Activated T-helper 1 cell treated with Interleukin-2 at 50 U/mL for 16 hours (primary cell): ENCODE measurements at regions not wholly inside any gene's neighbourhood (a gene's known extent, or its start where the extent isn't known, plus 50 kb on each side); places are given as distances from the start of the nearest gene placed in this dataset.

ENCODE experiments used
- DNase-seq: peaks from one replicate; pipeline ENCODE4 v3.0.0-alpha.2; 2020; ENCODE audit warnings: low read depth

DNA sequence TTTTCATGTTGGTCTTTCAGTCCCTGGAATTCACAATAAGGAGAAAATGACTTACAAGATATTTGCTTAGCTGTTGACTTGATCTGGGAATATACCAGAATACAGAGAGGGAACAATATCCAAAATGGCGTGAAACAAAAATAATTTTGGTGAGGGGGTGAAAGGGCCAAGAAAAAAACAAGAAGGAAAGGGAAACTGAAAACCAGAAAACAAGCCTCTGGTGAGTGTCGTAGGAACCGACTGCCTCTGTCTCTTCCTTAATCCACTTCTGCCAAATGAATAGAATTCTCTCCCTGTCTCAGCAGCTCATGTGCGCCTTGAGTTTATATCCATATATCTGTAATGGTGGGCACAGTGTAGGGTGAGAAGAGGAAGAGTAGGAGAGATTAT is 367.6 kb downstream of the ETS1 start:
- no peak for DNase-seq

DNA sequence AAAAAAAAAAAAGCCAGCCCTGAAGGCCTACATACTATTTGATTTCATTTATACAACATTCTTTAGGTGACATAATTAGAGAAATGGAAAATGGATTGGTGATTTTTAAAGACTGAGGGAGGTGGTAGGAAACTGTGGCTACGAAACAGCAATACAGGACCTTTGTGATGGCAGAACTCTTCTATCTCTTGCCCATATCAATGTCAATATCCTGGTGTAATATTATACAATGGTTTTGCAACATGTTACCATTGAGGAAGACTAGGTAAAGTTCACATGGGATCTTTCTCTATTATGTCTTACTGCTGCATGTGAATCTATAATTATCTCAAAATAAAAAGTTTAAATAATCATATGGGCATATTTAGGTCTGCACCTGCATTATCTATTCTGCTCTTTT is 371.2 kb downstream of the ETS1 start:
- DNase-seq: no peak

DNA sequence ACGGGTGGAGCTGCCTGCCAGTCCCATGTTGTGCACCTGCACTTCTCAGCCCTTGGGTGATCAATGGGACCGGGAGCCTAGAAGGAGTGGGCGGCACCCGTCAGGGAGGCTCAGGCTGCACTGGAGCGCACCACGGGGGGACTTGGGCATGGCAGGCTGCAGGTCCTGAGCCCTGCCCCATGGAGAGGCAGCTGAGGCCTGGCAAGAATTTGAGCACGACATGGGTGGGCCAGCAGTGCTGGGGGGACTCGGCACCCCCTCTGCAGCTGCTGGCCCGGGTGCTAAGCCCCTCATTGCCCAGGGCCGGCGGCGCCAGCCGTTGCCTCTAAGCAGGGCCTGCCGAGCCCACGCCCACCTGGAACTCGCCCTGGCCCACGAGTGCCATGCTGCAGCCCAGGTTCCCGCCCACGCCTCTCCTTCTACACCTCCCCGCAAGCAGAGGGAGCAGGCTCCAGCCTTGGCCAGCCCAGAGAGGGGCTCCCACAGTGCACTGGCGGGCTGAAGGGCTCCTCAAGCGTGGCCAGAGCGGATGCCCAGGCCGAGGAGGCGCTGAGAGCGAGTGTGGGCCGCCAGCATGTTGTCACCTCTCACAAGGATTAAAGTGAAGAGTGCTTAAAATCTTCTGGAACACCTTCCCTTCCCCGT is 372.0 kb downstream of the ETS1 start:
- no peak for DNase-seq

DNA sequence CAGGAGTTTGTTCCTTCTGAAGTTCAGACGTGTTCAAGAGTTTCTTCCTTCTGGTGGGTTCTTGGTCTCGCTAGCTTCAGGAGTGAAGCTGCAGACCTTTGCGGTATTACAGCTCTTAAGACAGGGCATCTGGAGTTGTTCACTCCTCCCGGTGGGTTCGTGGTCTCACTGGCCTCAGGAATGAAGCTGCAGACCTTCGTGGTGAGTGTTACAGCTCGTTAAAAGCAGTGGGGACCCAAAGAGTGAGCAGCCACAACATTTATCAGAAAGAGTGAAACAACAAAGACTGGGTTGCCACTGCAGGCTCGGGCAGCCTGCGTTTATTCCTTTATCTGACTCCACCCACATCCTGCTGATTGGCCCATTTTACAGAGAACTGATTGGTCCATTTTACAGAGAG is 373.1 kb downstream of the ETS1 start:
- DNase-seq: no peak

DNA sequence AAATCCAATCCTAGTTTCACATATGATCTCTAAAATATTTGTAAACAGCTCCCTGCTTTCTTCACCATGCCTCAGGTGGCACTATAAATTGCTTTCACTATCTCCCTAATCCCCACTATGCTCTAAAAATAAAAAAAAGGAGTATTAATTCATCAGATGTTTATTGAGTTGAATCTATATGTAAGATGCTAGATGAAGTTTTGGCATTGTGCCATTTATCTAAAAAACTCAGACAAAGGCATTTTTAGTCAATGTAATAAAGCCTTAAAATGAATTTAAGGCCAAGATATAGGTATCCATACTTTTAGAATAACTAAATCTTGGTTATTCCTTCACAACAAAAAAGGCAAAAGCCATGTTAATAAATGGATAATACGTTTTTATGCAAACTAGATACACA is 373.9 kb downstream of the ETS1 start:
- DNase-seq: no peak

DNA sequence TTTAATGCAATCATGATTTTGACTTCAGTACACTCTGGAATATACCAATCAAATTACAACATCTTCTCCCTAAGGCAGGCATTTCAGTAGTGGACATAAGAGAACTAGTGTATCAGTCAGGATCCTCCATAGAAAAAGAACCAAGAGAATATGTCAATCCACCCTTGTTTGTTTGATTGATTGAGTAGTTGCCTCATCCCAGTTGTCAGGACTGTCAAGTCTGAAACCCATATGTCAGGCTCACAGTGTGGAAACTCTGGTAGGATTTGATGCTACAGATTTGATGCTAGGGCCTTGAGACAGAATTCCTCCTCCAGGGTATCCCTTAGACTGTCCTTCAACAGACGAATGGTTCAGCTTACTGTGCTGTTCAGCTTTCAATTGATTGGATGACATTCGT is 375.0 kb downstream of the ETS1 start:
- no peak for DNase-seq

DNA sequence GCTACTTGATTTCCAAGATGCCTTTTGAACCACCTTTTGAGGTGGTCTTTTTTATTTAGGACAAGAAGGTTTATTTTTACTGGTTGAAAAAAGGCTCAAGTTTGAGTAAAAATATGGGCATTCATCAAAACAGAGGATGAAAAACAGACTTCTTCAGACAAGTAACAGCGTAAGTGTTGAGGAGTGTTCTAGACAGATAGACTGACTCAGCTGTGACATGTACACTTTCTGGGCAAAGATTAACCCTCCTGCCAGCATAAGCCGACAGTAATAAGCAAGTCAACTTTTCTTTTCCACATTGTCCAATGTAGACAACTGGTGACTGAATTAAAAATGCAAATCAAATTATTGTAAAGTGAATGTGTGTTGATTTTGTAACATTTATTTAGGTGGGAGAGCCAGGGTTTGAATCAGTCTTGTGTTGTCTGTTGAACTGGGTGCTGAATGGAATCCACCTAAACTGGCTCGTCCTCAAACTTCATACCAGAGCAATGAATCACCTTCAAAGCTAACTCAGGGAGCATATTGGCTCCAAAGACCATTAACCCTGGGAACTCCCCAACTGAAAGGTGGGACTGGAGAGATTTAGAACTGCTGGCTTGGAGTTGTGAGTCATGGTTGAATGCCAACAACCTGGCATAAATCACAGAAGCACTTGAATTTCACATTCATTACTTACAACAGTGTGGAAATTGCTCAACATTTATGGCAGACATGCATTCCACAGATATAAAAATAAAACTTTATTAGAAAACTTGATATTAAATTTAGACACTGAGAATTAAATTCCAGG is 377.0 kb downstream of the ETS1 start:
- DNase-seq: no peak

DNA sequence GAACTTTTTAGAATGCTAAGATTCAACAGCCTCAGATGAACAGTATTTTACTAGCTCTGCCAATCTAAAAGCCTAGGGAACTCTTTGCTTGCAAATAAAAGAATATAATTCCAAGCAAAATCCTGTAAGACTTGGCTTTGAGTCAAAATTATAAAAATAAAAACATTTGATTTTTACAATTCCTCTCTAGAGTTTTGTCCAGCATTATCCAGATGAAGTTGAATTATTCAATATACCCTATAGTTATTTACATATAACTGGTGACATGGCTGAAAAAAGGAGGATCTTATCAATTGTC is 378.3 kb downstream of the ETS1 start:
- no peak for DNase-seq

DNA sequence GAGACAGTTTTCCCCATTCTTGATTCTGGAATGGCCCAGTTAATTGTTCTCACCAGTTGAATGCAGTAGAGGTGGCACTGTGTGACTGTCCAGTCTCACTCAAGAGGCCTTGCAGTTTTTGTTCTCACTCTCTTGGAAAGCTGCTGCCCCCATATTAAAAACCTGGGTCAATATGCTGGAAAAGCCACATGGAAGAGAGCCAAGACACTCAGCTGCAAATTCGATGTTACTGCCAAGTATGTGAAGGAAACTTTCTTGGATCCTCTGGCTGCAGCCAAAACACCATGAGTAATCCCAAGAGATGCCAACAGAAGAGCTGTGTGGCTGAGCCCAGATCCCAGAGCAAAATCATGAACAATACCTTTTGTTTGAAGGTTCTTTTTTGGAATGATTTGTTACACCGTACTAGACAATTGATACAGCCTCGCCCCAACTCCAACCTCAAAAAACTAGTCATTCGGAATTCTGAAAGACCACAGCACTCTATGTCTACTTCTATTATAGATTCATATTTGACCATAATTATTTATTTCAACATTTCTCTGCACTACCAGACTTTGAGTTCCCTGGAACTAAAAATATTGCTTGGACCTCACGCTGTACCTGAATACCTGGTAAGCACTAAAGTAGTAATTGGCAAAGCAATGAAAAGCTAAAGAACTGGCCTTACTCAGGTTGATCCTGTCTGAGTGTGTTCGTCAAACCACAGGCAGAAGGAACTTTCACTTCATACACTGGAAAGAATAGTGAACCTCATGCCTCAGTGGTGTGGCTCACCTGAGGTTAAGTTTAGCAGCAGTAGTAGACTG is 378.8 kb downstream of the ETS1 start:
- no peak for DNase-seq

DNA sequence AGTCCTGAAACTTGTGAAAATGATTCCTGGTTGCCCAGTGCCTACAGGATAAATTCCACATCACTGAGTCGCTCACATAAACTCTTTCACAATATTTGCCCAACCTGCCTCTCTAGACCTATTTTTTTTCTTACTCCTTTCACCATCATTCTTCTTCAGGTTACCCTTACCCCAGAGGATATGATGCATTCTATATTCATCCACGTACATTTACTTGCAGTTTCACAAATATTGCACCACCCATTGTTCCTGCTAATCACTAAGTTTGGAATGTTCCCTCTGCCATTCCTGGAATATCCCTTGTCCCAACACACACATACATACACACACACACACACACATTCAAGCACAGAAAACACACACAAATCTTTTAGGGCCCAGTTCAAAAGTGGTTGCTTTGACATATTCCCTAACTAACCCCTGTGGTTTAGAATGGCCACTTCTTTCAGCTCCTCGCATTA is 379.5 kb downstream of the ETS1 start:
- no peak for DNase-seq

DNA sequence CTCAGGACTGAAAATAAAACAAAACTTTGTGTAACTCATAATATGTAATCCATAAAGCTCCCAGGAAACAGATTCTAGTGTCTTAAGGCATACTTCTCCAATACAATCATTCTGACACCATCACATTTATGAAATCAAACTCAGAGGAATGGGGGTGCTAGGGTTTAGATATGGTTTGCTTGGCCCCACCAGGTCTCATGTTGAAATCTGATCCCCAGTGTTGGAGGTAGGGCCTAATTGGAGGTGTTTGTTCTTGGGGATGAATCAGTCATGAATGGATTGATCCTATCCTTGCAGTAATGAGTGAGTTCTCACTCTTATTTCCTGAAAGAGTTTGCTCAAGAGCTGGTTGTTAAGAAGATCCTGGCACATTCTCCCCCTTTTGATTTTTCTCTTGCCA is 380.9 kb downstream of the ETS1 start:
- DNase-seq: no peak

DNA sequence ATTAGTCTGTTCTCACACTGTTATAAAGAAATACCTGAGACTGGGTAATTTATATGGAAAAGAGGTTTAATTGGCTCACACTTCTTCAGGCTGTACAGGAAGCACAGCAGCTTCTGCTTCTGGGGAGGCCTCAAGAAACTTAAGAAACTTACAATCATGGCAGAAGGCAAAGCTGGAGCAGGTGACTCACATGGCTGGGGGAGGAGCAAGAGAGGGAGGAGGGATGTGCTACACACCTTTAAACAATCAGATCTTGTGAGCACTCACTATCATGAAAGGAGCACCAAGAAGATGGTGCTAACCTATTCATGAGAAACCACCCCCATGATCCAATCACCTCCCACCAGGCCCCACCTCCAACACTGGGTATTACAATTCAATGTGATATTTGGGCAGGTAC is 381.6 kb downstream of the ETS1 start:
- DNase-seq: no peak

DNA sequence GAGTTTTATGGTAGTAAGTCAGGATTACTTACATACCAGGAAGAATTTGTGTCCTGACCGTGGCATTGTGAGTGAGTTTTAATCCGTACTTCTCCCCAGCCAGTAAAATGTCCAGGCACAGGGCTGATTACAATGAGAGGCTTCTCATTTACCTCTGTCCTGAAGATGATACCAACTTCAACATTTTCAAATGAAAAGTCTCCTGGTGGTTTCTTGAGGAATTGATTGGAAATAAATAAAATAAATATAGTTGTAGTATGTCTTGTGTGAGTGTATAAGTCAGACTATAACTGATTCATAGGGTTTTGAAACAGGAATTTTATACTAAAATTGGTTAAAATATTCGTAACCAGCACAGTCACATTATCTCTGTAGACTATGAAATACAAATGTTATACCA is 382.5 kb downstream of the ETS1 start:
- DNase-seq: no peak

DNA sequence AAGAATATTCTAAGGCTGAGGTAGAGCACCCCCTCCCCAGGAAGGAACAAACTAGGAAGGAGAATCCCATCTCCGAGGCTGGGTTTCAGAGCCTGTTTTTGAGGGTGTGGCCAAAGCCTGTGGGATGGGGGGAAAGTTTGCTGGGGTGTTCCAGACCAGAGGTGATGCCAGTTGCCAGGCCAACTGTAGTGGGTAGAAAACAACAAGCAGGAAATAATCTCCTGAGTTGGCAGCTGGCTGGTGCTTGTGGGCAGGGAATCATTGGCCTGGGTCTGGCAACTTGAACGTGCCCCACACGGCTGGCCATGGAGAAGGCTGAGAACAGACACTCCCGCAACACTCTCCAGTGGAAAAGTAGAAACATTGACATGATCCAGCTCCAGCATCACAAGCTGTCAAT is 385.6 kb downstream of the ETS1 start:
- no peak for DNase-seq

DNA sequence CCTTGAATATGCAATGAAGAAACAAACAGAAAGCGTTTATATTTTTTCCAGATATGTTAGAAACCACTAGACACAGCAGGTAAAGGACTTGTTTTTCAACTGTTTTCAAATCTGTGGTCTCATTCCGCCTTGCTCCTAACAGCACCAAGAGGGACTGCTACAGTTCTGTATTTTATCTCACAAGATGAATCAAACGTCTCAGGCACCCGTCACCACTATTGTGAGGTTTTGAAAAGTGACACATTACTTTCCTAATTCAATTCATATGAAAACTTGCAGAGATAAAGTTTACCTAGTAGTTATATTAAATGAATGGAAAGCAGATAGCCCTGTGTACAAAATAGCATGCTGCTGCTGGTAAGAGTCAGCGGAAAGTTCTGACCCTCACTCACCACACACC is 386.3 kb downstream of the ETS1 start:
- DNase-seq: no peak

DNA sequence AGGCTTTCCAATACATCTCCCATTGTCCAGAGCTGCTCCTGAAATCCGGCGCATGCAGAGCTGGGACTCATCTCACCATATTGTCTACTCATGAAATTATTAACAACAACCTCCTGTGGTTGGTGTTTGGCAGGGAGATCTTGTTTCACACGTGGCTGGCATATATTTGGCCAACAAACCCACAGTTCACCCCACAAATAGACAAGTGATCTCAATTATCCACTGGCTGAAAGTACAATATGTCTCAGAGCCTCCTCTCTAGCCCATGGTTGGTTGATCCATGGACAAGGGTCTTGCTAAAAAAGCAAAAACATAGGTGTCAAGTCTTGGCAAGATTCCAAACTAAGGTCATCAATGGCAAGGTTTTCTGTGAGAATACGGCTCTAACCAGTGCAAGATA is 386.9 kb downstream of the ETS1 start:
- no peak for DNase-seq

DNA sequence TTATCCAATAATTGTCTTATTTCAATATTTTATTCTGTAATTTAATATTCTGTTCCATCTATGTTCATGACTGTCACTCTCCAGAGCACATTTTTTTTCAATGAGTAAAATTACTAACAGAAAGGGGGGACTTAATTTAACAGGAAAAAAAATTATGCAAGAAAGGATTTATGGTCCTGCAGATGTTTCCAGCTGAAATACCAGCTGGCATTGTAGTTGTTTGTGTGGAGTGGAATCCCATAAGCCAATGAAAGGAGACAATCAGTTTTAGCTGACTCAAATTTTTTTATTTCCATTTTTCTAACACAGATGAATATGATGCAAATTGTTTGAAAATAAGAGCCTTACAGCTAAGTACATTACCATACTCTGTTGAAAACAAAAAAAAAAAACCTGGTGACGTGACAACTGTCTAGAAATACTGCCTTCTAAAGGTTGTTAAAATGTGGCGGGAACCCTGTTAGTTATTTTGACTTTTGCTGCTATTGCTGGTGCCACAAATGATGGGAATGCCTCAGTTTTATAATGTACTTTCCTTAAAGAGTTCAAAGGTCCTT is 389.1 kb downstream of the ETS1 start:
- no peak for DNase-seq

DNA sequence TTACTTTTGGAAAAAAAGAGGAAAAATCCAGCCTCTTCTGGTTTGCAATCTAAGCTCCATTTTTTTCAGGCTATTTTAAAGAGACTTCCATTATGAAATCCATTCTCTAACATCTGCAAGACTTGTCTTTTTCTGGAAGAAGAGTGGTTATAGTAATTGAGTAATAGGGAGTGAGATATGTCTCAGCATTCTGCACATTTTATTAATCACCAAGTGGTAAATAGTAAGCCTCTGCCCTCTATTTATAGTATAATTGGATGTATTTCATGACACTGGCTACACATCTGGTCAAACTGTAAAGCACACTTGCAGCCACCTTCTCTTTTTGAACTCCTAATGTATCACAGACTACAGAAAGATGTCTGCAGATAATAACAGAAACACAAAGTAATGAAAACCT is 391.1 kb downstream of the ETS1 start:
- no peak for DNase-seq

DNA sequence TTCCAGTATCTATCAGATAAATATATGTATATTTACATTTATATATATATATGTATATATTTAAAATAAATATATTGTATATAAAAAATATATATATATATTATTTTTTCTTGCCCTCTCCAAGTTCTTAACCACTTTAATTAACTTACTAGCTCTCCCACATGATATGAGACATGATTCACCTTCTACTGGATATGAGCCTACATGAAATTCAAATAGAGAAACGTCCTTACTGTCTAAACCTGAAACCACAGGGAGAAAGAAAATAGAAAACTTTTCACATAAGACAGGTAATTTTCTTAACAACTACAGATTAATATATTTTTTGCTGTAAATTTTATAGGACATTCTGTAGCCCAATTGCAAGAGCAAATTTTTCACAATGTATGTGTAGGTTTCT is 391.6 kb downstream of the ETS1 start:
- no peak for DNase-seq

DNA sequence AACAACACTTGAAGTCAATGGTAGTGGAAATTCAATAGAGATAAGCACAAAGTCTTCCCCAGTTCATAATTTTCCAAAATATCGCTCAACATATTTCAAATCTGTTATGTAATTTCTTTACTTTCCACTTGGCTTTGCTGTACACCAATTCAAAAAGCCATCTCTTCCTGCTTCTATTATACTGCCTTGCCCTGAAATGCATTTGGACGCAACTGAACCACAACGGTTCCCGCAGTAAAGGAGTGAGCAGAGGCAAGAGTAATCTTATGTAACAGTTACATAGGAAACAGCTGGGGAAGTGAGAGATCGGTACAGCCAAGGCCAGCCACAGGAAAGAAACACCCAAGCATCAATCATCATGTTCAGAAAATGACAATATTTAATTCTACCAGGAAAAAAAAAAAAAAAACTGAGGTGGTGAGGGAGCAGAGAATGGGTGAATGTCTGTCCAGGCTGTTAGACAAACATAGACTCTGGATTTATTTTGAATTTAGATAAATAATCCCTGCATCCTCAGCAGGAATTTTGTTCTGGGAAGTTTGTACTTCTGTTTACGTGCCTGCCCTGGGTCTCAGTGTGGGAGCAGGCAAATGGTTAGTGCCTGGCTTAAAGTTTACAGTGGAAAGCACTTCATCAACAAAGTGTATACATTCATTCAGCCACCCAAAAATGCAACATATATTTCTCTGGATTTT is 392.2 kb downstream of the ETS1 start:
- peak; percentile 10 for DNase-seq

DNA sequence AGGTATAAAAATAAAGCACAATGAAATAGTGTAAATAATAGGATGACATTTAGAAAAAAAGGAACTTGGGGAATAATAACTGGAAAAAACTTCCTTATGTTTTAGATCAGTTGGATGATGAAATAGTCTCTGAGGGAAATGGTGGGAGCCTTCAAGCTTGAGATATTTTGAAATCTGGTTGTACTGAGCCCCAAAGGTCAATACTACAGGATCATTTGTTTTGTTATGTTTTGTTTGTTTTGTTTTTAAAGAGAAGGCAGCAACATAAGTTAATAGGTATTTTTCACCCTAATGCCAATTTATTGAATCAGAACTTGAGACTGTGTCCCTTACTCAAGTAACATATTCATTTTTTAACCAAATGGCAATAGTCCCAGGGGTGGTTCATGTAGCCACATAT is 393.1 kb downstream of the ETS1 start:
- DNase-seq: no peak

DNA sequence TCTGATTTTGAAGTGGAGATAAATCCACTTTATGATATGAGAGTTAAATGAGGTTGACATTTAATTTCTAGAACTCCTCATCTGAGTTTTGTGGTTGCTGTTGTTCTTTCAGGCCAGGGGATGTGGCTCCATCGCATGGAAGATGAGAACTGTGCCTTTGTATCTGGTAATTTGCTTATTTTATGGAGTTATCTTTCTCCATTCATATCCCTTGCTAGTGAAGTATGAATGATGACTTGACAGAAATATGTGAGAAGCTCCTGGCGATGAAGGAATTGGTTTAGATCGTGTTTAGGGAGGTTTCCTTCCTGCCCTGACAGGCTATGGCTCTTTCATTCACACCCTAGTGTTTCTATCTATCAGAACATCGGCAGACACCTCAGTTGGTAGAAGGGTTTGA is 393.7 kb downstream of the ETS1 start:
- DNase-seq: no peak
